ENCODE measurements at regions not wholly inside any gene's neighbourhood (a gene's known extent, or its start where the extent isn't known, plus 50 kb on each side); places are given as distances from the start of the nearest gene placed in this dataset.
A peak's percentile ranks its signal among the peaks of the same experiment; 100 is the strongest.

- no peak for DNase-seq
- FAIRE-seq = no peak
- no peak overlapping the region for H3K27ac ChIP-seq (ENCODE audit: low read depth in 2 of 2, low read length in 2 of 2)
- intact Hi-C loops (cut with DNase I) = no loop called here
- H3K9ac ChIP-seq (ENCODE audit: low read length in 3 of 3) = no peak overlapping the region
- H3K27me3 ChIP-seq (ENCODE audit: control insufficient read depth, insufficient read depth, low read length) = no peaks in the 10 kb centered on the region
- H3K4me3 ChIP-seq (ENCODE audit: low read length in 3 of 3) = no peak overlapping the region
- H3K9me3 ChIP-seq (ENCODE audit: control insufficient read depth in 2 of 3, insufficient read depth in 1 of 3, low read length in 3 of 3) = no peaks in the 10 kb centered on the region
- no peak for TF ChIP-seq CTCF (IDR thresholded peaks at IDR 0.05; ENCODE audit: borderline replicate concordance, extremely low read depth, insufficient read depth)
- H3K36me3 ChIP-seq (ENCODE audit: control insufficient read depth in 2 of 3, insufficient read depth in 3 of 3, low read length in 3 of 3) = no peaks in the 10 kb centered on the region
- H3K4me1 ChIP-seq (ENCODE audit: control insufficient read depth in 2 of 3, insufficient read depth in 2 of 3, low read depth in 1 of 3, low read length in 3 of 3) = no peaks in the 10 kb centered on the region
Measured at GRCh38 chr7:94173436-94173835, 169.3 kb upstream of the BET1 start.

GRCh38 chr7:94174375-94174774 lies 170.2 kb upstream of the BET1 start:
- H3K9ac ChIP-seq (ENCODE audit: low read length in 3 of 3) = no peak overlapping the region
- H3K27me3 ChIP-seq (ENCODE audit: control insufficient read depth, insufficient read depth, low read length) = no peaks in the 10 kb centered on the region
- H3K4me1 ChIP-seq (ENCODE audit: control insufficient read depth in 2 of 3, insufficient read depth in 2 of 3, low read depth in 1 of 3, low read length in 3 of 3) = no peaks in the 10 kb centered on the region
- H3K36me3 ChIP-seq (ENCODE audit: control insufficient read depth in 2 of 3, insufficient read depth in 3 of 3, low read length in 3 of 3) = no peaks in the 10 kb centered on the region
- no peaks in the 10 kb centered on the region for H3K9me3 ChIP-seq (ENCODE audit: control insufficient read depth in 2 of 3, insufficient read depth in 1 of 3, low read length in 3 of 3)
- H3K27ac ChIP-seq (ENCODE audit: low read depth in 2 of 2, low read length in 2 of 2) = no peak overlapping the region
- intact Hi-C loops (cut with DNase I) = no loop called here
- TF ChIP-seq CTCF (IDR thresholded peaks at IDR 0.05; ENCODE audit: borderline replicate concordance, extremely low read depth, insufficient read depth) = no peak
- no peak overlapping the region for H3K4me3 ChIP-seq (ENCODE audit: low read length in 3 of 3)
- FAIRE-seq (no peak), DNase-seq (no peak)

- Histone ChIP-seq H3K9ac (ENCODE audit: low read length in 3 of 3) (no peak overlapping the region), H3K4me3 (ENCODE audit: low read length in 3 of 3) (no peak overlapping the region), H3K9me3 (ENCODE audit: control insufficient read depth in 2 of 3, insufficient read depth in 1 of 3, low read length in 3 of 3) (no peaks in the 10 kb centered on the region), H3K4me1 (ENCODE audit: control insufficient read depth in 2 of 3, insufficient read depth in 2 of 3, low read depth in 1 of 3, low read length in 3 of 3) (no peaks in the 10 kb centered on the region), H3K27ac (ENCODE audit: low read depth in 2 of 2, low read length in 2 of 2) (no peak overlapping the region), H3K36me3 (ENCODE audit: control insufficient read depth in 2 of 3, insufficient read depth in 3 of 3, low read length in 3 of 3) (no peaks in the 10 kb centered on the region), H3K27me3 (ENCODE audit: control insufficient read depth, insufficient read depth, low read length) (no peaks in the 10 kb centered on the region)
- FAIRE-seq = no peak
- intact Hi-C loops (cut with DNase I) = no loop called here
- no peak for DNase-seq
- no peak for TF ChIP-seq CTCF (IDR thresholded peaks at IDR 0.05; ENCODE audit: borderline replicate concordance, extremely low read depth, insufficient read depth)
Measured at GRCh38 chr7:94174956-94175355, 170.8 kb upstream of the BET1 start.

- intact Hi-C loops (cut with DNase I) = no loop called here
- Histone ChIP-seq H3K27ac (ENCODE audit: low read depth in 2 of 2, low read length in 2 of 2) (no peak overlapping the region), H3K4me1 (ENCODE audit: control insufficient read depth in 2 of 3, insufficient read depth in 2 of 3, low read depth in 1 of 3, low read length in 3 of 3) (no peaks in the 10 kb centered on the region), H3K36me3 (ENCODE audit: control insufficient read depth in 2 of 3, insufficient read depth in 3 of 3, low read length in 3 of 3) (no peaks in the 10 kb centered on the region), H3K4me3 (ENCODE audit: low read length in 3 of 3) (no peak overlapping the region), H3K27me3 (ENCODE audit: control insufficient read depth, insufficient read depth, low read length) (no peaks in the 10 kb centered on the region), H3K9me3 (ENCODE audit: control insufficient read depth in 2 of 3, insufficient read depth in 1 of 3, low read length in 3 of 3) (no peaks in the 10 kb centered on the region), H3K9ac (ENCODE audit: low read length in 3 of 3) (no peak overlapping the region)
- DNase-seq = peak in 1 of 5 donors; percentile 21
- no peak for TF ChIP-seq CTCF (IDR thresholded peaks at IDR 0.05; ENCODE audit: borderline replicate concordance, extremely low read depth, insufficient read depth)
- FAIRE-seq = no peak
Measured at GRCh38 chr7:94176694-94177200, 172.6 kb upstream of the BET1 start.
